ENCODE measurements at regions not wholly inside any gene's neighbourhood (a gene's known extent, or its start where the extent isn't known, plus 50 kb on each side); places are given as distances from the start of the nearest gene placed in this dataset.
"Not testable (repeated sequence)": the region's sequence is repeated elsewhere in the genome, so short reads cannot be mapped to it uniquely, and the experiment has no call there.

GRCh38 chr1:242824435-242824834, 299.9 kb upstream of the PLD5 start:
- no peak for TF ChIP-seq CTCF (IDR thresholded peaks at IDR 0.05; ENCODE audit: extremely low read depth, insufficient read depth, missing control alignments)
- in situ Hi-C loops (cut with MboI; ENCODE audit: low pct_unique_long_range_greater_than_20kb, low sequenced_read_pairs, unreplicated experiment), result no loop called here
- DNase-seq (ENCODE audit: low spot score), result no peak

- in situ Hi-C loops (cut with MboI; ENCODE audit: low pct_unique_long_range_greater_than_20kb, low sequenced_read_pairs, unreplicated experiment), result no loop called here
- no peak for DNase-seq (ENCODE audit: low spot score)
Observed at GRCh38 chr1:242813490-242814091, 289.1 kb upstream of the PLD5 start.

GRCh38 chr1:242811092-242811840, 286.8 kb upstream of the PLD5 start:
- DNase-seq (ENCODE audit: low spot score), result no peak
- TF ChIP-seq CTCF (IDR thresholded peaks at IDR 0.05; ENCODE audit: extremely low read depth, insufficient read depth, missing control alignments), result no peak
- in situ Hi-C loops (cut with MboI; ENCODE audit: low pct_unique_long_range_greater_than_20kb, low sequenced_read_pairs, unreplicated experiment), result no loop called here

More at GRCh38 chr1:242813490-242814091, 289.1 kb upstream of the PLD5 start:
- no peak for TF ChIP-seq CTCF (IDR thresholded peaks at IDR 0.05; ENCODE audit: extremely low read depth, insufficient read depth, missing control alignments)

- no peak for DNase-seq (ENCODE audit: low spot score)
- in situ Hi-C loops (cut with MboI; ENCODE audit: low pct_unique_long_range_greater_than_20kb, low sequenced_read_pairs, unreplicated experiment), result no loop called here
- no peak for TF ChIP-seq CTCF (IDR thresholded peaks at IDR 0.05; ENCODE audit: extremely low read depth, insufficient read depth, missing control alignments)
Observed at GRCh38 chr1:242806324-242806723, 281.8 kb upstream of the PLD5 start.

- in situ Hi-C loops (cut with MboI; ENCODE audit: low pct_unique_long_range_greater_than_20kb, low sequenced_read_pairs, unreplicated experiment); DNase-seq (ENCODE audit: low spot score): not testable (repeated sequence)
Observed at GRCh38 chr1:242805360-242805759, 280.9 kb upstream of the PLD5 start.

- no peak for DNase-seq (ENCODE audit: low spot score)
- in situ Hi-C loops (cut with MboI; ENCODE audit: low pct_unique_long_range_greater_than_20kb, low sequenced_read_pairs, unreplicated experiment), result no loop called here
- TF ChIP-seq CTCF (IDR thresholded peaks at IDR 0.05; ENCODE audit: extremely low read depth, insufficient read depth, missing control alignments), result no peak
Observed at GRCh38 chr1:242802973-242803372, 278.5 kb upstream of the PLD5 start.

GRCh38 chr1:242800521-242800920, 276.0 kb upstream of the PLD5 start:
- DNase-seq (ENCODE audit: low spot score), result no peak
- no peak for TF ChIP-seq CTCF (IDR thresholded peaks at IDR 0.05; ENCODE audit: extremely low read depth, insufficient read depth, missing control alignments)

More at GRCh38 chr1:242800521-242800920, 276.0 kb upstream of the PLD5 start:
- in situ Hi-C loops (cut with MboI; ENCODE audit: low pct_unique_long_range_greater_than_20kb, low sequenced_read_pairs, unreplicated experiment), result no loop called here
